Right lobe of liver (tissue), 4 donors: ENCODE measurements at regions not wholly inside any gene's neighbourhood (a gene's known extent, or its start where the extent isn't known, plus 50 kb on each side); places are given as distances from the start of the nearest gene placed in this dataset.

Experiments
- CTCF ChIP-seq, 4 donors: fragments of 200-600 bp in 3 of 4; fragments of 450-650 bp in 1 of 4; IDR thresholded peaks; one replicate each; pipeline versions ENCODE4 v1.5.1 to v1.8.0; 2016 to 2022; ENCODE audit warnings: antibody characterized with exemption in 4 of 4, mild to moderate bottlenecking in 2 of 4
- POLR2A ChIP-seq: fragments of 450-650 bp; IDR thresholded peaks from one replicate; pipeline ENCODE4 v1.6.1; 2017; ENCODE audit warnings: antibody characterized with exemption, mild to moderate bottlenecking
- donor health status: DM: no; HTN: no; CAD: no.
- donor health status: DM: no; HTN: no; CAD: no.
- donor health status: DM: no; HTN: yes; CAD: no.

DNA sequence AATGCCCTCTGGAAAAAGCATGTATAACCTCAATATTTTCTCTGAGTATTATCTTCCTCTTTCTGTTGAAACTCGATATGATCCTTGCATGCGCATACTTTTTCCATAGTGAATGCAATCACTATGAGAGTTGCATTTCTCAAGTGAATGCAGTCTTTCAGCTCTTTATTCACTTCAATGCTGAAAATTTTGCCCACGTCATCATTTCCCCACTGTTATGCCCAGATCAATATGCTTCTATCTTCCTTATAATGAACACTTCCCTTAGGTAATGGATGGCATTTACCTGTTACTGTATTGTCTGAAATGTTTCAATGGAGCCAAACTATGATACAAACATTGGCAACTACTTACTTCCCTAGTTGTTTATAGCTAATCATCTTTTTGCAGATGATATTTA, 866.6 kb upstream of the SLITRK6 start:
- no peak for TF ChIP-seq CTCF (IDR thresholded peaks at IDR 0.05)
- TF ChIP-seq POLR2A = no peak
